Thyroid gland (tissue), 4 donors: ENCODE measurements at regions not wholly inside any gene's neighbourhood (a gene's known extent, or its start where the extent isn't known, plus 50 kb on each side); places are given as distances from the start of the nearest gene placed in this dataset.

ENCODE experiments used
- CTCF ChIP-seq, 6 experiments: fragments of 200-600 bp in 3 of 6; fragments of 450-650 bp in 3 of 6; sonication (generic) in 3 of 6; IDR thresholded peaks; one replicate each; pipeline ENCODE4 v1.5.1; 2016 to 2019; ENCODE audit warnings: antibody characterized with exemption in 6 of 6, mild to moderate bottlenecking in 2 of 6, inconsistent platforms in 1 of 6, moderate library complexity in 1 of 6
- POLR2A ChIP-seq, 2 donors: fragments of 450-650 bp; IDR thresholded peaks; one replicate each; pipeline ENCODE4 v1.6.1; 2017; ENCODE audit warnings: antibody characterized with exemption in 2 of 2, mild to moderate bottlenecking in 2 of 2, moderate library complexity in 1 of 2

- TF ChIP-seq CTCF (IDR thresholded peaks at IDR 0.05) (no peak), POLR2A (IDR thresholded peaks at IDR 0.05) (no peak)
Measured at GRCh38 chr2:221758076-221758475, 186.0 kb upstream of the EPHA4 start.
